NCI-H345 (cell line): ENCODE measurements at regions not wholly inside any gene's neighbourhood (a gene's known extent, or its start where the extent isn't known, plus 50 kb on each side); places are given as distances from the start of the nearest gene placed in this dataset.

Experiments
- DNase-seq: peaks from one replicate; lab custom pipeline; 2025; lab: John Stamatoyannopoulos, UW

DNA sequence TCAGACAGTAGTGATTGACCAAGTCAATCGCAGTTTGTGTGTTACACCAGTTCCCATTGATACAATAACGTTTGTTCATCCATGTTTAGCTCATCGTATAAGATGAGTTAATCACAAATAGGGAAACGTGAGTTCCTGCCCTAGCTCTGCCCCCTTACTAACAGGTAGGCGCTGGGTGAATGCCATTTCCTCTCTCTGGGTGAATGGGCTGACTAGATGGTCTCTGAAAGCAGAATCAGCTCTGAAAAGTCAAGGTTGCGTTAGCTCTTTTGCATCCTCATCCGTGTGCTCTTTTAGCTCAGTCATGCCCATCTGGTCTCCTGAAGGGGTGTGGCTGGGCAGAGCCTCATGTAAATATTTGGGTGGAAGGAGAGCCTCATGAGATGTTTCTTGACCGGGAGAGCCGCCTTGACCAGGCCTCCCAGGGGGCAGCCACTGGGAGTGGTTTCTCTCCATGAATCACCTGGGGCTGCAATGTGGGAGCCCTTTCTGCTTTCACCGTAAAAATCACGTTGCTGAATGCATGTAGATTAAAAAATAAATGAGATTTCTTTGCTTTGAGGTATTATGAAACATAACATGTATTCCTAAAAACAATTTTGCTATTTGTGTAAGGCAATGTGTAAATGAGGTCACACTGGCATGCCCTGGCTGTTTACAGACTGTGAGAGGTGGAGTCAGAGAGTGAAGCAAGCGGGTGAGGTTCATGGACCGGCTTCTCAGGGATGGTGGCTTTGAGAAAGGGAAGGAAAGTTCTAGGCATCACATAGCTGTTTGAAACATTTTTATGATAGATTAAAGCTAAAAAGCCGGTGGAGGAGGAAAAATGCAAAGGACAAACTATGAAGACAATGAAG, 108.4 kb upstream of the RASGRP1 start:
- DNase-seq, result no peak

DNA sequence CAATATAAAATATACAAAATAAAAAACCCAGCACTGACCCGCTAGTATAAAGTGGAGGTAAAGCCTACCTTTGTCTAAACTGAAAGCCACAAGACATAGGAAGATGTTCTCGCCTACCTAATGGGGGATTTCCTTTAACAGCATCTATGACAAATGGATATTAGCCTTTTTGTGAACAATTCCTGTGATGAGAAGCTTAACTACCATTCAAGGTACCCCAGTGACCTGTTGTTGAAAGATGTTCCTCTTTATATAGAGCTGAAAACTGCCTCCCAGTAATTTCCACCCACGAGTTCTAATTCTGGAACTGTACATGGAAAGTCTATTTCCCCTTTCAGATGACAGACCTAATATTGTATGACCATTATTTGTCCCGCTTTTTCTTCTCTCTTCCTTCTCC, 109.8 kb upstream of the RASGRP1 start:
- no peak for DNase-seq

DNA sequence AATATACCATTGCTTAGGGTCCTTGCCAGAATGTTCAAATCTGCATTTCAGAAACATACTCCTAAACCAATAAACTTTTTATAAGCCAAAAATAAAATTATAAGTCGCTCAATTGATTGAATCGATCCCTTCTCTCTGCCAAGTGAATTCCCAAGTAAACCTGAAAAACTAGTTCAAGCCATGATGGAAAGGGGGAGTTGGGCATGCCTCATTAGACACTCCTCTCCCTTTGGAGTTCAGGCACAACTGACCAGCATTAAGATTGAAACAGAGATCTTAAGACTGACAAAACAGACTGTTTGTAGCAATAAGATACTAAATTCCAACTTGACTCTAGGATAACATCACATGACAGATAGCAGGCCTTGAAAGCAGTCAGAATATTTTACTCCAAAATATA, 113.7 kb upstream of the RASGRP1 start:
- DNase-seq, result no peak

DNA sequence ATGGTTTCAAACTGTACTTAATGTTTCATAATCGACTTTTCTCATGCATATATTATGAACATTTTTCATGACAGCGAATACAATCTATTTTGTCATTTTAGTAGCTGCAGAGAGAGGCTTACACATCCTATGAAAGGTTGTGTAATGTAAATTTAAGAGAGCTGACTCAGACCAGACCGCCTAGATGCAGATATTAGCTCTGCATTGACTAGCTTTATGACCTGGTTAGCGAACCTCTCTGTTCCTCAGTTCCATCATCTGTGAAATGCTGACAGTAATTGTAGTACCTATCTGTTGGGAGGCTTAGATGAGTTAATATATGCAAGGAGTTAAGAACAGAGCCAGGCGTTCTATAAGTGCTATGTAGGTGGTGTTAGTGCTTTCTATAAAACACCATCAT, 116.2 kb upstream of the RASGRP1 start:
- DNase-seq, result no peak

DNA sequence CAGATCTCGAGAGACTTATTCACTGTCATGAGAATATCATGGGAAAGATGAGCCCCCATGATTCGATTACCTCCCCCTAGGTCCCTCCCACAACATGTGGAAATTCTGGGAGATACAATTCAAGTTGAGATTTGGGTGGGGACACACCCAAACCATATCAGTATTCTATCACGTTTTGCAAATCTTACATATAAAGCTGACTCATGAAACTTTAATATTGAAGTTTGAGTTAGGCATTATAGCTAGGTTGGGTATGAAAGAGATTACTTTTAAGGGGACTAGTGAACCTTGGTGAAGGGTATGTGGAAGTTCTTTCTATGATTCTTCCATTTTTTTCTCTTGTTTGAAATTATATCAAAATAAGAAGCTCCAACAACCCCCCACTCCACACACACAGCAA, 117.7 kb upstream of the RASGRP1 start:
- DNase-seq, result no peak

DNA sequence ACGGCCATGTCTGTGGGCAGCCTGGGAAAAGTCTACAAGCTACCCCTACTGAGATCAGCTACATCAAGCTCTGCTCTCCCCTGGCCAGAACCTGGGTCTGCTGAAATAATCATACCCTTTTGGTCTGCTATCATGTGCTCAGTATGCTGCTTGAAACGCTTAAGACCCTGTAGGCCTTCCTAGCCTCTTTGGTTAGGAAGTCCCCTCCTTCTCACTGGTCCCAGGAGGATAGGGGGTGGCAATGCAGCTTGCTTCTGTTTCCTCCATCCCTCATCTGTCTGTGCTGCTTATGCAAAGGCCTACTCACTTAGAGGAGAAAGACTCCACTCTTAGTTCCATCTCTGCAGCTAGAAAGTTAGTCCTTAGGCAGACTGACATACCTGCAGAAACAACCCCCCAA, 118.2 kb upstream of the RASGRP1 start:
- DNase-seq, result no peak

DNA sequence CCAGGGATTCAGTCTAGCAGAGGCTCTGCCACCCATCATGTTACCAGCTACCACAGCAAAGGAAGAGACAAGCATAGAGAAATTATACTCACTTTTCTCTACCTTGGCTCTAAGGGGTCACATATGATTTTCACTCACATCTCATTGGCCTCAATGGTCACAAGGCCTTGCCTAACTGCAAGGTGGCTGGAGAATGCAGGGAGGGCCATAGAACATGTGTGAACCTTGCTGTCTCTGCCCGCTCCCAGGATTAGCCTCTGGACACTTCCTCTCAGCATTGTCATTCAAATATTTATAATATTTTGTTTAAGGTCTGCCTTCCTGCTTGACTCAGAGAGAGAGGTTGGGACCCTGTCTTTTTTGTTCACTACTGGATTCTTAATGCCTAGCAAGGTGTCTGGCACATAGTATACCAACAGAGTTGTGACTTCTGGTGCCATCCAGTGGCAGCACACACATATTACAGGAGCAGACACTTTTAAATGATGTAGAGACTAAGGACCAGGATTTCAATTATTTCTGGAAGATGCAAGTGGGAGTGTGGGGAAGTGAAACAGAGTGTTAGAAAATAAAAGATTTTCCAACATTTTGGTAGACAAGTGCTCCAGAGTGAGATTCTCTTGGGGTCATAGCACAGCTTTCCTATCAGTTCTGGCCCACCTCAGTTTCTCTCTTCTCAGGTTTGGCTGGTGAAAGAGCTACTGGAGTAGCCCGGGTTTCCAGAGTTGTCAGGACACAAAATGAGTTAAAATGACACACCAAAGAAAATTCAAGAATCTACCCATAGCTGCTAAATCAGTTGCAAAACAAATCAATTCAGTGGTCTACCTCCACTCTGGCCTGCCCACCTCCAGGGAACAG, 119.0 kb upstream of the RASGRP1 start:
- DNase-seq, result peak; percentile 33

DNA sequence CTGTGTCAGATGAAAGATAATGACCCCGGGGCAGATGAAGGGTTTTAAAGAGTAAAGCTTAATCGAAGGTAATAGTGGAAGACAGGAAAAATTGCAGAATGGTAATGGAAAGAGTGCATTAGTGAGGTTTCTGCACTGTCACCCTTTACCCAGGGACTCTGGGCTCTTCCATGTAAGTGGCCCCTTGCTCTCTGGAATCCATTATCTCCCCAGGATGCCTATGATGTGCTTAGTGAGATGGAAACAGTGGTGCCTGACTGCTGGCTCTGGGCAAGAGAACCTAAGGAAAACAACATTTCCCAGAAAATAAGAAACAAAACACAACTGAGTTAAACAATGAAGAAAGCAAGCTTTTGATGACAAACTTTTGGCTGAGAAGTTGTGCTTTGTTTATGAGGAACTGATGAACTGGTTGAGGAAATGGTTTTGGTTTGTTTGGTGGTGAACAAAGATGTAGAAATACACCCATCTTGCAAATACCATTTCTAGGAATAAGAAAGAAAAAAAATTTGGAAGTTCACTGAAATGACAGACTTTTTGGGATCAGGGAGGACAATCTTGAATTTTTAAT, 119.9 kb upstream of the RASGRP1 start:
- DNase-seq, result no peak

DNA sequence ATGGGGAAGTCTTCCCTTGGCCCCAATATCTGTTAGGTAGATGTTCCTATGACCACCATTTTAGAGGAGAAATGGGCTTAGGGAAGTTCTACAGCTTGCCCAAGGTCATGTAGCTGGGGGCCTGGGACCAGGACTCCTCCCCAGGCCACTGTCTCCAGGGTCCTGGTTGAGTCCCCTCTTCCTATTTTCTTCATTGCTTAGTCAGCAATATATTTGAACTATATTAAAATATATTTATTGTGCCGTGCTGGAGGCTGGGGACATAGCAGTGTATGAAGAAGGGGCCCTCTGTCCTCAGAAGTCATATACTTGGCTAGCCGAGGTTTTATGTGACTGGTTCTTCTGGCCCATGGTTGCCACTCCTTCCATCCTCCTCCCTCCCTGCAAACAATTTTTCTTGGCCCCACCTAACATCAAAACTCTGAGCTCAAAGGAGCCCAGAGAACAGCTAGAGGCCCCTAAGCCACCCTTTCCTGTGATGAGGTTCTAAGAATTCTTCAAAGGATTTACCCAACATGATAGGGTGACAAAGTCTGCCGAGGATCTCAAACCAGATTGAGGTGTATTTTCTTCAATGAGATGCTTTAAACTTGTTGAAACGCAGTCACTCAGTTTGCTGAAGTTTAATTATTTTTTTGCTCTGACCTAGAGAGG, 121.2 kb upstream of the RASGRP1 start:
- DNase-seq, result no peak

DNA sequence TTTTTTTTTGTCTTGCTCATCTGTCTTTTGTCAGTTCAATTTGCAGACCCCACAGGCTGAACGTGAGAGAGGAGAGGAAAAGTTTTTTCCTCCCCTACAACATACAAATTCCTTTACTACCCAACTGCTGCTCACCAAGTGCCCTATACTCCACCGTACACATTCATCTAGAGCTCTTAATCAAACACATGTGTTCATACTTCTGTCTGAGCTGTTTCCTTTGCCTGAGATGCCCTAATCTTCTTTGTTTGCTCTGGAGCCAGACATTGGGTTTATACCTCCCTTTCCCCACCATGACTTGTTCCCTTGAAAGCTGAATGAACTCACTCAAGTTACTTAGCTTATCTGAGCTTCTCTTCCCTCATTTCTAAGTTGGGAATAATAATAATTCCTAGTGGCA, 122.7 kb upstream of the RASGRP1 start:
- DNase-seq, result no peak

DNA sequence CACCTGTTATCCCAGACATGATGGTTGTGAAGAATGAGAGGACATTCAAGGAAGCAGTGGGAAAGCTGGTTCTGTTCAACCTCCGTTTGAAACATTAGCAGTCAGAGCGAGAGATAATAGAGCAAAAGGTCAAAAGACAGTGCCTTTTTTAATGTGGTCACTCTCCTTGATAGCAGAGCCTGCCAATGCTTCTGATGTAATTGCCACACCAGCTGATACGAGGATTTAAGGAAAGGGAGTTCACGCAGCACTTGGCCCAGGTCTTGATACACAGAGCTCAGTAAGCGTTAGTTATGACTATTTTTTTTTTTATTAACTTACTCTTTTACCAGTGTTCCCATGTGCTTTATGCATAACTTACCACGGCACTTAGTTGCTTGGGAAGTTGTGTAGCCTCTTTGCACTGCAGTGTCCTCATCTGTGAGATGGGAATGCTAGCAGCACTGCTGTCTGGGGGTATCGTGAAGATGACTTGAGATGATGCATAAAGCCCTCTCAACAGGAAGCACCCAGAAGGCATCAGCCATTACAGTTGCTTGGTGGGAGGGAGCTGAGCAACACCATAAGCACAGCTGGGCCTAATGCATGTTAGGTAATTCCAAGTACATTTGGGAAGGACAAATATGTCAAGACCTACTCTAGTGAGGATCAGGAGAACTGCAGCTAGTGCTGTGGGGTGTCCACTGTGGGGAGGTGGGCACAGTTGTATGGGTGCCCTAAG, 123.3 kb upstream of the RASGRP1 start:
- DNase-seq, result no peak

DNA sequence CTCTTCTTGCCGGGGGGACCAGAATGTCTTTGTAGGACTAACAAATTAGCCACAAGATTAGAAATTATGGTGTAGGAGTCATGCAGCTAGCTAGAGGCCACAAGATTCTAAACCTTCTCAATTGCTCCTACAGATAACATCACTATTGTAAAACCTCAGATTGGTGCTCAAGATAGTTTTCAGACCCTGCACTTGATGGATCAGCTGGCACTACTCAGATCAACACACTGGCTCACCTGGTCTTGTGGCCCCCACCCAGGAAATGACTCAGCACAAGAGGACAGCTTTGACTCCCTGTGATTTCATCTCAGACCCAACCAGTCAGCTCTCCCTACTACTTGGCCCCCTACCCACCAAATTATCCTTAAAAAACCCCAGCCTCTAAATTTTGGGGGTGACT, 124.1 kb upstream of the RASGRP1 start:
- DNase-seq, result no peak

DNA sequence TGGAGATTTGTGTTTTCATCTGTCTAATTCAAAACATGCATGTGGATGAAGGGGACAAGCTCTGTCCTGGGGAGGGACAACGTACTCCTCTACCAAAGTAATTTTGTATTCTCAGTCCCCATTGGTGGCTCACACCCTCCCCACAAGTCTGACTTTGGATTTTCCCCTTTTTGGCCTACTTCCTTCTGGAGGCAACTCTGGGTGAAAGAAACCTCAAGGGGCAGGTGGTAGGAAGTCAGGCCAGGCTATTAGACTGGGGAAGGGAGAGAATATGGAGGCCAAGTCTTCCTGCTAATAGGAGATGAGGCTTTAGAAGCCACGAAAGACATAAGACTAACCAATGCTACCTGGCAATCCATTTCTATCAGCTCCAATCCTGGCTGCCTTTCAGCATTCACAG, 124.9 kb upstream of the RASGRP1 start:
- DNase-seq, result no peak

DNA sequence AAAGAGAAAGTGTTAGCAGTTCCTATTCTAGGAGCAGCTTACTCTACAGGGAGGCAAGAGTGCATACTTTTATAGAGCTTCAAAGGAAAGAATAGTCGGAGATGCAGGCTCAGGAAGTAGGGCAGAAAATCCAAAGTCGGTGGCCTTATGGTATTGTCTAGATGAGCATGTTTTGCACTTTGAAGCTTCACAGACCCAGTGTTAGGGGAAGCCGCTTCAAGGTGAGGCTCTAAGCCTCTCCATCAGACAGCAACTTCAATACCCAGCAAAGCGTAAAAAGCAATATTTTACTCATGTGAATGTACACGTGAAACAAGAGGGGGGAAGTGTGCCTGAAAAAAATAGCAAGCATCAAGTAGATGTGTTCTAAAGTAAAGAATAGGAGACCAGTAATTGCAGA, 125.6 kb upstream of the RASGRP1 start:
- no peak for DNase-seq

DNA sequence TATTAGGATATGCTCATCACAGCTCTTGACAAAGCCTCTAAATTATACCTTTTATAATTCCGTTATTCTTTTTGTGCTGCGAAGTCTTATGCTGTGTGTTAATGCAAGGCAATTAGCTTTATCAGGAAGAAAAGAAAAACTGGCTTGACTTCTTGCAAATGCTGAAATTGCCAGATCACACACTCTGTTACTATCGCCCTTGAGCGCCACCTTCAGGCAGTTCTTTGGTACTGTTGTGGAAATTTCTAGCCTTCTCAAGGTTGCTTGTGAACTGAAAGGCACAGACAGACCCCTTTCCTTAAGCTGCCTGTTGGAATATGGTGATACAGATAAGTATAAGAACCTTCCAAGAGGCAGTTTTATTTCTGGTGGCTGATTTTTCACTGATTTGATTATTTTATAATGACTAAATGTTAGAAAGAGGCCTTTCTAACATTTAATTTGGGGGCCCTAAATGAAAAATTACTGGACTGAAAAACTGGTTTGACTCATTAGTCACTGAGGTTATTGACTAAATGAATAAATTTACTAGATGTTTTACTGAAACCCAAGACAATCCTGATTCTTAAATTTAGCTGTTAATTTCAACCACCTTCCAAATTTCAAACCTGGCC, 126.2 kb upstream of the RASGRP1 start:
- peak; percentile 41 for DNase-seq

DNA sequence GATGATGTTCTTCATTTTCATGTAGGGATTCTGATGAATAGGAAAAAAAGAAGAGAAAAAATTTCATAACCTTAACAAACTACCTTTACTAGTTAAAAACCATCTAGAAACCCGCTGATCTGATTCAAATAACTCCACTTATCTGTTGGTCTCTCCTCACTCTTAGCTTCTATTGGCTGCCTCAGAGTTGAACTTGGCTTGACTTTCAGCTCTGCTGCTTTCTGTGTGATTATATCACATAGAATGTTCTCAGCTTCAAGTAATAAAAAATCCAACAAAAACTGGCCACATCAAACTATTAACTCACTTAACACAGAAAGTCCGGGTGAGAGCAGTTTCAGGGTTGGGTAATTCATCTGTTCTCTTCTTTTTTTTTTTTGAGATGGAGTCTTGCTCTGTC, 126.8 kb upstream of the RASGRP1 start:
- DNase-seq, result no peak

DNA sequence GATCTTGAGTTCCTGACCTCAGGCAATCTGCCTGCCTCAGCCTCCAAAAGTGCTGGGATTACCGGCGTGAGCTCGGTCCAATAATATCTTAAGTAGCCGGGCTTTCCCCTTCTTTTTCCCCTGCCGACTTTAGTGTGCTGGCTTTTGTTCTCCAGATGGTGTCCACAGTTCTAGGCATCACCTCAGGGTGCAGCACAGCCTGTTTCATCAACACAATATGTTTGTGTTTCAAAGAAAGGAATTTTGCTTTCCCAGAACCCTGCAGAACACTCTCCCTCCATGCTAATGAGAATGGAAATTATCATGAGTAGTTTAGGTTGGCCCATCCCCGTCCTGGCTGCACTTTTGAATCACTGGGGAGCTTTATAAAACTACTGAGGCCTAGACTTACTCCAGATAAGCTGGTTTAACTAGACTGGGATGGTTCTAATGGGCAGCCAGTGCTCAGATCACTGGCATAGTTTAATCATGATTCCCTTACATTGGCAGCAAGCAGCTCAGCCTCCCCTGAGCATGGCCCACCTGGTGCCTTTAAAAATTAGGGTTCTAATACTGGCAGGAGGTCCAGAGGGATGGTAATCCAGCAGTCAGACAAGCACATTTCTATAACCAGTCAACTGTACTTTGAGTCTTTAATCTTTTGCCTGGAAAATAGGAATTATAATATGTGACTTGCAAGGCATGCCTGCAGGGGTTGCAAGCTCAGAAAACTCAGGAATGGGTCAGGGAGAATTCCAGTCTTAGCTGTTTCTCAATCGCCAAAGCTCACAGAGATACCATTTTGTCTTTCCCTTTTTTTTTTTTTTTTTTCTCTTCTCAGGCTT, 127.6 kb upstream of the RASGRP1 start:
- no peak for DNase-seq

DNA sequence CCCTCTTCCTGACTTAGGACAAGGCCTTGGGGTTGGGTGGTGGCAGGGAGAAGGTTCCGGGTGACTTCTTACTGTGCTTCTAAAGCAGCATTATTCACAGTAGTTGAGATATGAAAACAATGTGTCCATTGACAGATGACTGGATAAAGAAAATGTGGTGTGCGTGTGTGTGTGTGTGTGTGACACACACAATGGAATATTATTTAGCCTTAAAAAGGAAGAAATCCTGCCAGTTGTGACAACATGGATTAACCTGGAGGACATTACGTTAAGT, 128.1 kb upstream of the RASGRP1 start:
- no peak for DNase-seq

DNA sequence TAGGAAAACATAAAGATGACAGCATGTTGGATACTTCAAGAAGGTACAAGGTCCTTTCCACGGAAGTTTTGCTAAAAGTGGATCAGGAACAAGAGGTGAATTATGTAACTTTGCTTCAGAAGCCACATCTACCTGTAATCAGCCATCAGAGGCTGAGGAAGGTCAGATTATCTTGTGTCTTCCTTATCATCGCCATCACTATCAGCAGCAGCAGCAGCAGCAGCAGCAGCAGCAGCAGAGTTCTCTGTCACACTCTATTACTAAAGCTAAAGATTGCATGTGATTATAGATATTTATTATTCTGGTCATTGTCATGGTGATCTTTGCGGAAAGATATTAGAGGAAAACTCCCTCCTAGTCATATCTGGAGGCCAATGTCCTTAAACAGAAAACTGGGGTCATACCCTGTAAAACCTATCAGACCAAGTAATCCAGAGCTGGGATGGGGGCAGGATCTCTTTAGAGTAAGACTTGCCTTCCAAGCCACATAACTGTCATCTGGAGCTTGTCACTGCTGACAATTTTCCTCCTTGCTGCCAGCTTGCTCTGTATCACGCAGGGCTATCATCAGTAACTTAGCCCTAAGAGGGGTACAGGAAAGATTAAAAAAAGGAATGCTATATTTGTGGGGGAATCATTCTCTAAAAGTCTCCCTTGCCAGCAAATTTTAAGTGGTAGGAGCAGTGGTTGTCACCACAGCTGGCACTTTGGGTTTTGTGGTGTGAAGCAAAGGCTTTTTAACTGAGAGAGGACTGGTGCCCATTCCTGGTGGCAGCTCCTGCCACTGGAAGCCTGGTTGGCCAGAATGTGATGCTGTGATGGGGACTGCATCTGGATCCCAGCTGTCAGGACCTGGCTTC, 130.9 kb upstream of the RASGRP1 start:
- DNase-seq, result no peak
